ENCODE measurements at regions not wholly inside any gene's neighbourhood (a gene's known extent, or its start where the extent isn't known, plus 50 kb on each side); places are given as distances from the start of the nearest gene placed in this dataset.

DNA sequence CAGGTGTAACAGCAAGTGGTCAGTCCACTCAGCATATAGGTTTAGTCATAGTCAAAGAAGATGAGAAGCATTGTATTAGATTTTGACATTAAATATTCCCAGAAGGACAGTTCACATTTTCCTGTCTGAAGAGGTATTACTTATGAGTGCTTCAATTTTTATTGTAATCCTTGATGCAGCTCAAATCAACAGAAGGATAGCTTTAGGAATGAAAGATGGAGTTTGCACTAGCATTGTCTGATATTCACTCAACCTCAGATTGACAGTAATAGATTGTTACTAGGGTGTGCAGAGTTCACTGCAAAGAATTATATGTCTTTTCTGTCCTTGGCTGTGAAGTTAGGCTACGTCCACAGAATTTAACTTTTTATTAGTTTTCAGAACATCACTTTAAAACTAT is 764.3 kb upstream of the AADAT start:
- Histone ChIP-seq H3K27me3 (no peaks in the 10 kb centered on the region), H3K4me1 (no peaks in the 10 kb centered on the region), H3K9me3 (no peaks in the 10 kb centered on the region), H3K4me3 (no peak overlapping the region), H3K27ac (no peak overlapping the region), H3K36me3 (ENCODE audit: low read depth, missing control alignments) (no peaks in the 10 kb centered on the region)
- intact Hi-C loops (cut with DNase I; ENCODE audit: low total_unique reads) = no loop called here
- no peak for DNase-seq
- WGBS, 2 donors = 77 to 88% methylated on average over 1 of the region's 1 CpG
- TF ChIP-seq, protein P1, sequence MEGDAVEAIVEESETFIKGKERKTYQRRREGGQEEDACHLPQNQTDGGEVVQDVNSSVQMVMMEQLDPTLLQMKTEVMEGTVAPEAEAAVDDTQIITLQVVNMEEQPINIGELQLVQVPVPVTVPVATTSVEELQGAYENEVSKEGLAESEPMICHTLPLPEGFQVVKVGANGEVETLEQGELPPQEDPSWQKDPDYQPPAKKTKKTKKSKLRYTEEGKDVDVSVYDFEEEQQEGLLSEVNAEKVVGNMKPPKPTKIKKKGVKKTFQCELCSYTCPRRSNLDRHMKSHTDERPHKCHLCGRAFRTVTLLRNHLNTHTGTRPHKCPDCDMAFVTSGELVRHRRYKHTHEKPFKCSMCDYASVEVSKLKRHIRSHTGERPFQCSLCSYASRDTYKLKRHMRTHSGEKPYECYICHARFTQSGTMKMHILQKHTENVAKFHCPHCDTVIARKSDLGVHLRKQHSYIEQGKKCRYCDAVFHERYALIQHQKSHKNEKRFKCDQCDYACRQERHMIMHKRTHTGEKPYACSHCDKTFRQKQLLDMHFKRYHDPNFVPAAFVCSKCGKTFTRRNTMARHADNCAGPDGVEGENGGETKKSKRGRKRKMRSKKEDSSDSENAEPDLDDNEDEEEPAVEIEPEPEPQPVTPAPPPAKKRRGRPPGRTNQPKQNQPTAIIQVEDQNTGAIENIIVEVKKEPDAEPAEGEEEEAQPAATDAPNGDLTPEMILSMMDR (IDR thresholded peaks at IDR 0.05) = no peak
- TF ChIP-seq POLR2A (IDR thresholded peaks at IDR 0.05) = no peak

DNA sequence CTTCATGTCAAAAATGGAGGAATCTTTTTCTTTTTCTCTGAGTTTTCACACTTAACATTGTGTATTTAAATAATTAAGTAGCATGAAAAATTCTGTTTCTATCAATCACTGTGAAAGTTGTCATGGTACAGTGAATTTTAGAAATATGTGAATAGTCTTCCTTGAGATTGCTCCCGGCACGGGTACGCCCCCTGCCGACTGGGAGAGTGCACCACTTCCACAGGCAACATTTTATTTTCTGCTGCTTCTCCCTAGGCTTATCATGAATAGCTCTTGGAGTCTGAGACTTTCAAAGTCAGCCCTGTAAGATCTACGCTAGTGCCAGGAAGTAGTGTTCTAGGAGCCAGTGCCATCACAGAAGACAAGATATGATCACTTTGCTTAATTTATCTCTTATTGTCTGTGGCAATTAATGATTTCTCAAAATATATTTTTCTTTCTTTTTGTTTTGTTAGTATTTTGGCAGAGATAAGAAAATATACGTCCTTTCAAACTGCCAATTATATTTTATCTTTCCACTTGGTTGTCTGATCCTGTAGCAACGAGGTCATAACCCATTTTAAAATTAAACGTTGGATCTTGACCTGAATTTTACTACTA is 763.8 kb upstream of the AADAT start:
- Histone ChIP-seq H3K27ac (no peak overlapping the region), H3K27me3 (no peaks in the 10 kb centered on the region), H3K4me3 (no peak overlapping the region), H3K9me3 (no peaks in the 10 kb centered on the region), H3K36me3 (ENCODE audit: low read depth, missing control alignments) (no peaks in the 10 kb centered on the region), H3K4me1 (no peaks in the 10 kb centered on the region)
- intact Hi-C loops (cut with DNase I; ENCODE audit: low total_unique reads) = no loop called here
- 12 to 16% methylated on average over 8 of the region's 8 CpGs for WGBS, 2 donors
- DNase-seq = peak; percentile 74
- TF ChIP-seq POLR2A (IDR thresholded peaks at IDR 0.05) = no peak
- TF ChIP-seq, protein P1 (IDR thresholded peaks at IDR 0.05) = peak in 2 of 3 experiments; percentile 49 to 81

DNA sequence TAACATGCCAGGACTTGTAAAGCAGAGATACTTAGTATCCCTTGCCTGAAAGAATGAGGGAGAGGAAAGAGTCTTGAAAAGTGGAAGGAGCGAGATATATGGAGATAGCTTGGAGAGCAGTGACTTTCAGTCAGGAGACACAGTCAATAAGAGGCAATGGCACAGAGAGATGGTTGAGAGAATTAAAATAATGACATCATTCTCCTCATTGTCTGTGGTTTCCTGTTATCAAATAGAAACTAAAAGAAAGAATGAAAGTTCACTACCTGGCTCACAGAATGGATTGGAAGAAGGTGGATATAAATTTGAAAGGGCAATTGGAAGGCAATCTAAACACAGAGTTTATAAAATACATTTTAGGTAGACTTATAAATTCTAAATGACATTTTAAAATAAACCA is 760.2 kb upstream of the AADAT start:
- intact Hi-C loops (cut with DNase I; ENCODE audit: low total_unique reads) = no loop called here
- whole genome bisulfite sequencing, 2 donors = 73 to 97% methylated on average over 1 of the region's 1 CpG
- TF ChIP-seq, protein P1 (IDR thresholded peaks at IDR 0.05) = no peak
- no peak for TF ChIP-seq POLR2A (IDR thresholded peaks at IDR 0.05)
- Histone ChIP-seq H3K27ac (no peak overlapping the region), H3K36me3 (ENCODE audit: low read depth, missing control alignments) (no peaks in the 10 kb centered on the region), H3K4me1 (no peaks in the 10 kb centered on the region), H3K9me3 (no peaks in the 10 kb centered on the region), H3K4me3 (no peak overlapping the region), H3K27me3 (no peaks in the 10 kb centered on the region)
- DNase-seq = no peak

DNA sequence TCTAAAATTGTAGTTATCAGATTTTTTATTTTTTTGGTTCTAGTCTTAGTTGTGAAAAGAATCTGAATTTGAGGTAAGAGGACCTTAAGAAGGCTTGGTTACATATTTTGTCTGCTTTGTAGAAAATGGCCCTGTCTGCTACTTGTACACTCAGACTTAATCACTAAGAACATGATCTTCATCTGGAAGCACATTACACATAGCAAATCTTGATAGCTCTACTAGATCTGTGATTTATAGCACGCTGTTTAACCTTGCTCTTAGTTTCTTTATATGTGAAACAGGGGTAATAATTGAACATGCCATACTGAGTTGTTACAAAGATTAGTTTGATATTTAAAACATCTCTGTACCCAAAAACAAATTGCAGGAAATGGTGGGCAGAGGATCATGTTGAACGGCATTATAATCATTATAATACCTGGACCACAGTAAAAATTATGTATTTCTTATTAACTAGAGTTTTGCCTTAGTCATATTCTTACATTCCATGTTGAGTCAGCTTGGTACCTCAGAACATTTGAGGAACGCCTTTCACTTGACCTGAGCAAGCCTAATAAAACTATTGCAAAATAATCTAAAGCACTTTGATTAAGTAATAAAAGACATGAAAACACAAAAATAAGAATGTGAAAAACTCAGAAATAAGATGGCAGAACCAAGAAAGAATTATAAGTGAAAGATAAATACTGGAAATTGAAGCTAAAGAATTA is 738.0 kb upstream of the AADAT start:
- intact Hi-C loops (cut with DNase I; ENCODE audit: low total_unique reads) = no loop called here
- no peak for DNase-seq
- no peak overlapping the region for H3K27ac ChIP-seq
- H3K9me3 ChIP-seq = no peaks in the 10 kb centered on the region
- no peaks in the 10 kb centered on the region for H3K36me3 ChIP-seq (ENCODE audit: low read depth, missing control alignments)
- WGBS, 2 donors = 86 to 94% methylated on average over 3 of the region's 3 CpGs
- H3K27me3 ChIP-seq = no peaks in the 10 kb centered on the region
- no peak overlapping the region for H3K4me3 ChIP-seq
- TF ChIP-seq, protein P1 (IDR thresholded peaks at IDR 0.05) = no peak
- no peak for TF ChIP-seq POLR2A (IDR thresholded peaks at IDR 0.05)
- H3K4me1 ChIP-seq = no peaks in the 10 kb centered on the region

DNA sequence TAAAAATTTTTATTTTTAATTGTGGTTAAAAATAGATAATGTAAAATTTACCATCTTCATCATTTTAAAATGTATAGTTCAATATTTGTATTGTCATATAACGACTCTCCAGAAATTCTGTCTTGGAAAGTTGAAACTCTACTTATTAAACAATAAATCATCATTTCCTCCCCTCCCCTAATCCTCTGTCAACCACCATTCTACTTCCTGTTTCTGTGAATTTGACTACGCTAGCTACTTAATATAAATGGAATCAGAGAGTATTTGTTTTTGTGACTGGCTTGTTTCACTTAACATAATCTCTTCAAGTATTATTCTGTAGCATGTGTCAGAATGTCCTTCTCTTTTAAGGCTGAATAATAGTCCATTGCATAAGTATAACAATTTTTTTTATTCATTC is 729.0 kb upstream of the AADAT start:
- H3K36me3 ChIP-seq (ENCODE audit: low read depth, missing control alignments) = no peaks in the 10 kb centered on the region
- intact Hi-C loops (cut with DNase I; ENCODE audit: low total_unique reads) = no loop called here
- H3K4me3 ChIP-seq = no peak overlapping the region
- 69 to 79% methylated on average over 2 of the region's 2 CpGs for WGBS, 2 donors
- no peaks in the 10 kb centered on the region for H3K27me3 ChIP-seq
- H3K27ac ChIP-seq = no peak overlapping the region
- no peaks in the 10 kb centered on the region for H3K4me1 ChIP-seq
- H3K9me3 ChIP-seq = no peaks in the 10 kb centered on the region
- DNase-seq = no peak
- TF ChIP-seq, protein P1 (IDR thresholded peaks at IDR 0.05) = no peak
- no peak for TF ChIP-seq POLR2A (IDR thresholded peaks at IDR 0.05)

Measured in testis (tissue), 2 donors.